GM12872 (cell line): ENCODE measurements at regions not wholly inside any gene's neighbourhood (a gene's known extent, or its start where the extent isn't known, plus 50 kb on each side); places are given as distances from the start of the nearest gene placed in this dataset.

Source experiments
- TF ChIP-seq, protein P1 (sequence below): IDR thresholded peaks from 3 replicates; pipeline ENCODE4 v1.5.1; 2011; ENCODE audit warnings: low read depth, mild to moderate bottlenecking, low read length, moderate library complexity; ENCODE audit not compliant: insufficient read depth

DNA sequence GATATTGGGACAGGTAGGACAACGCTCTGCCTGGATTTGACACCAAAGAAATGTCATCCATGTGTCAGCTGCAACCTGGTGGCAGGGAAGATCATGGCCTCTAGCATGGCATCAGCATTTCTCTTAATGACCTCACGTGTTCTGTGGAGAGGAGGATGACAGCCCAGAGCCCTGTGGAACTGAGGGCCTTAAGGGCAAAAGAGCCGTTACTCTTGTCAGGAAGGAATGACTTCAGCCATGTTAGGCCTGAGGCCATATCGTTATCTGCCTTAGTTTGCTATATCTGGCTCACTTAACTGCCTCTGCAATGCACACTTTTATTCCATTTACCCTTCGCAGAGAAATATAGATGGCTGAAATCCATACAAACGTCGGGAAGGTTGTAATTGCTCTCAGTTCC, 83.2 kb upstream of the PBX1 start:
- TF ChIP-seq, protein P1, sequence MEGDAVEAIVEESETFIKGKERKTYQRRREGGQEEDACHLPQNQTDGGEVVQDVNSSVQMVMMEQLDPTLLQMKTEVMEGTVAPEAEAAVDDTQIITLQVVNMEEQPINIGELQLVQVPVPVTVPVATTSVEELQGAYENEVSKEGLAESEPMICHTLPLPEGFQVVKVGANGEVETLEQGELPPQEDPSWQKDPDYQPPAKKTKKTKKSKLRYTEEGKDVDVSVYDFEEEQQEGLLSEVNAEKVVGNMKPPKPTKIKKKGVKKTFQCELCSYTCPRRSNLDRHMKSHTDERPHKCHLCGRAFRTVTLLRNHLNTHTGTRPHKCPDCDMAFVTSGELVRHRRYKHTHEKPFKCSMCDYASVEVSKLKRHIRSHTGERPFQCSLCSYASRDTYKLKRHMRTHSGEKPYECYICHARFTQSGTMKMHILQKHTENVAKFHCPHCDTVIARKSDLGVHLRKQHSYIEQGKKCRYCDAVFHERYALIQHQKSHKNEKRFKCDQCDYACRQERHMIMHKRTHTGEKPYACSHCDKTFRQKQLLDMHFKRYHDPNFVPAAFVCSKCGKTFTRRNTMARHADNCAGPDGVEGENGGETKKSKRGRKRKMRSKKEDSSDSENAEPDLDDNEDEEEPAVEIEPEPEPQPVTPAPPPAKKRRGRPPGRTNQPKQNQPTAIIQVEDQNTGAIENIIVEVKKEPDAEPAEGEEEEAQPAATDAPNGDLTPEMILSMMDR = no peak

DNA sequence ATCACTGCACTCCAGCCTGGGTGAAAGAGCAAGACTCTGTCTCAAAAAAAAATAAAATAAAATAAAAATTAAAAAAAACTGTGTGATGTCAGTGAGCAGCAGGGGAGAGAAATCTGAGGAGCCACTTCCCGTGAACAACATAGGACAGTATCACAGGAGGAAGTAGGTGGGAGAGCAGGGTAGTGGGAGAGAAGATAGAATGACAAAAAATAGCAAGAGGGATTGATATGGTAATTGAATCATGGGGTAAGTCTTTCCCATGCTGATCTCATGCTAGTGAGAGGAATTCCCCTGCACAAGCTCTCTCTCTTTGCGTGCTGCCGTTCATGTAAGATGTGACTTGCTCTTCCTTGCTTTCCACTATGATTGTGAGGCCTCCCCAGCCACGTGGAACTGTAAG, 81.6 kb upstream of the PBX1 start:
- TF ChIP-seq, protein P1 = no peak

DNA sequence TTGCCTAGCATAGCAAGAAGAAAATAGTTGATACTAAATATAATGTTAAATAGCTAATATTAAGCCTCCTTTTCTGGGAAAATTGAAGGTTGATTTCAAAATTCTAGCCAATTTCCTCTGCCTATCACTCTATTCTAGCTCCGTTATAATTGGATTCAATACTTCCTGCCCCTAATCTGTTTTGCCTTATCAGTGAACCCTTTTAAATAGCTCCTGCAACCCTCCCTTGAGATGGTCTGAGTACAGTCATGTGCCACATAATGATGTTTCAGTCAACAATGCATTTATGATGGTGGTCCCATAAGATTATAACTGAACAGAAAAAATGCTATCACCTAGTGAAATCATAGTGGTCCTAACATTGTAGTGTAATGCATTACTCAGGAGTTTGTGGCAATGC, 79.7 kb upstream of the PBX1 start:
- TF ChIP-seq, protein P1 = no peak

DNA sequence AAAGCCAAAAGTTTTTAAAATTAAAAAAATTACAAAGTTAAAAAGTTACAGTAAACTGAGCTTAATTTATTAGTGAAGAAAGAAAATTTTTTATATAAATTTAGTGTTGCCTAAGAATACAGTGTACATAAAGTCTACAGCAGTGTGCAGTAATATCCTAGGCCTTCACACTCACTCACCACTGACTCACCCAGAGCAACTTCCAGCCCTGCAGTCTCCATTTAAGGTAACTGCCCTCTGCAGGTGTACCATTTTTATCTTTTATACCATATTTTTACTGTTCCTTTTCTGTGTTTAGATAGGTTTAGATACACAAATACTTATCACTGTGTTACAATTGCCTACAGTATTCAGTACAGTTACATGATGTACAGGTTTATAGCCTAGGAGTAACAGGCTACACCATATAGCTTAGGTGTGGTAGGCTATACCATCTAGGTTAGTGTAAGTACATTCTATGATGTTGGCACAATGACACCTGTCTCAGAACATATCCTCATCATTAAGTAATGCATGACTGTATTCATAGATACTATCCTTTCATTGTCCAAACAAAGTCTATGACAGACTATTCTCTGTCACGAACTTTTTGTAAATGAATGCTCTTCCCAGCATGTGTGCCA, 78.6 kb upstream of the PBX1 start:
- TF ChIP-seq, protein P1 = no peak

DNA sequence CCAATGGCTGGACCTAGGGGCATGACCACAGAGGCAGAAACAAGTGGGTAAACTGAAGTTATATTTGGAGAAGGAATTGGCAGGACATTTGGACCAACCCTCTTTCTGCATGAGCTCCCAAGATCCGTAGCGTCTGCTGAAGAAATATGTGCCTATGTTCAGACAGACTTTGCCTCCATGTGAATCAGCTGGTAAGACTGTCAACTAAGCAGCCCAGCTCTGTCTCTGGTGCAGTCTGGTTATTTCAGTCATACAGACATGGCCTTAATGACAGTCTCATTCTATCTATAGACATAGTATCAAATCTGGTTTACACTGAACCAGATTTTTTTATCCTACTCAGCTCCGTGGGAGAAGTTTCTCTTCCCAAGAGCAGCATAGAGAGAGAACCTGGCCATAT, 63.1 kb upstream of the PBX1 start:
- TF ChIP-seq, protein P1 = no peak

DNA sequence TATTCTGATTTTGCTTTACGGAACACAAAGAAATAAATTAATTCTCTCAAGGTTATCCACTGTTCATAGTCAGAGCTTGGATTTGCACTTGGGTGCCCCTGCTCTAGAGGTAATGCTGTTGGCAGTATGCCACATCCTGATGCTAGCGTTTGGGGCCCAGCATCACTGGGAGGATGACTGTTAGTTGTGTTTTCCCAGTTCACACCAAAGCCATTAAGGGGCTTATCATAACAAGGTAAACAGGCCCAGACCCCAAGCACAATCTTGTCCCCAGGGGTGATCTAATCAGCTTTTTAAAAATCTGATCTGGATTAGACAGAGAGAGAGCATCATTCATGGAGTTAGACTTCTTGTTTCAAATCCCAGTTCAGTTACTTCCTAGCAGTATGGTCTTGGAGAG, 60.2 kb upstream of the PBX1 start:
- TF ChIP-seq, protein P1 = no peak

DNA sequence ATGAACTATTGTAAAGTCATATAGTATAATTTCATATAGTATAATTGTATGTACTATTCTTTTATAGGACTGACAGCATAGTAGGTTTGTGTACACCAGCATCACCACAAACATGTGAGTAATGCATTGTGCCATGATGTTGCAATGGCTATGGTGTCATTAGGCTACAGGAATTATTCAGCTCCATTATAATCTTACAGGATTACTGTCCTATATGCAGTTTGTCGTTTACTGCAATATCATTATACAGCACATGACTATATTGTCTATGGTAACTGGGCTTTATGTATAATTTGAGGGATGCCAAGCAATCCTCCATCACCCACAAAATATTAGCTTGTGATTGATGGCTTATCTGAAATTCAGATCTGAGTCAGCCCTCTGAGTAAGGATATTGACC, 54.2 kb upstream of the PBX1 start:
- TF ChIP-seq, protein P1 = no peak
